ENCODE measurements at regions not wholly inside any gene's neighbourhood (a gene's known extent, or its start where the extent isn't known, plus 50 kb on each side); places are given as distances from the start of the nearest gene placed in this dataset.

DNA sequence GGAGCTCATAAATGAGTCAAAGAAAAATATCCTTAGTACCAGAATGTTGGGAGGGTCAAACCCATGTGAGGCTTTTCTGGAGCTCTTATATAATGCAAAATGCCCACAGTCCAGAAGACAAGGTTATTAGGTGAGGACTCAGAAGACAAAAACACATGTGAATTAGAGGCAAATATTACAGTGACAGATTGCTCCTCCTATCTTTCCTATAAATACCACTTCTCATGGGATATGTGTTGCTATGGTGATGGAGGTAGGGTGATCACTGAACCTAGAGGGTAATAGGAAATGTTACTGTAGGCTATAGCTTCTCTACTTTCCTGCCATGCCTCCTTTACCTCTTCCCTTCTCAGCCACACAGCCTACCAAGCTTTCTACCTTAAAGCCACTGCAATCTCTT lies 264.6 kb downstream of the SEC61B start:
- Histone ChIP-seq H2BK5ac (ENCODE audit: low read length) (no peak overlapping the region), H2AFZ (ENCODE audit: low read length) (no peak overlapping the region), H3K18ac (ENCODE audit: low read length) (no peak overlapping the region), H3K14ac (ENCODE audit: low read length) (no peak overlapping the region), H3K36me3 (replicated peaks in 1 of 2; ENCODE audit: control insufficient read depth in 2 of 2, insufficient read depth in 2 of 2, low read length in 2 of 2) (no peaks in the 10 kb centered on the region), H3K27me3 (ENCODE audit: control insufficient read depth in 3 of 3, insufficient read depth in 3 of 3, low read depth in 1 of 3, low read length in 3 of 3) (no peaks in the 10 kb centered on the region), H2BK12ac (ENCODE audit: low read length) (no peak overlapping the region), H3K9me3 (replicated peaks in 1 of 2; ENCODE audit: control insufficient read depth in 2 of 2, insufficient read depth in 1 of 2, low read depth in 1 of 2, low read length in 2 of 2) (no peaks in the 10 kb centered on the region), H3K4ac (ENCODE audit: low read length) (no peak overlapping the region), H3K4me3 (ENCODE audit: low read length in 2 of 2) (no peak overlapping the region), H4K8ac (ENCODE audit: low read depth, low read length) (no peak overlapping the region), H3K4me1 (ENCODE audit: control insufficient read depth in 2 of 2, insufficient read depth in 1 of 2, low read depth in 1 of 2, low read length in 2 of 2) (peaks cover 0 to 8% of the 10 kb centered on the region in 2 donors), H2BK120ac (ENCODE audit: low read depth, low read length) (no peak overlapping the region), H2AK5ac (ENCODE audit: low read depth, low read length) (no peak overlapping the region), H4K91ac (ENCODE audit: low read depth, low read length, poor library complexity) (no peak overlapping the region), H3K27ac (replicated peaks; ENCODE audit: low read length) (no peak overlapping the region), H3K23ac (ENCODE audit: low read depth, low read length, poor library complexity) (no peak overlapping the region), H3K79me1 (ENCODE audit: low read depth, low read length) (no peaks in the 10 kb centered on the region), H2BK15ac (ENCODE audit: low read length) (no peak overlapping the region), H3K4me2 (ENCODE audit: insufficient read depth, low read length, poor library complexity, severe bottlenecking) (no peak overlapping the region), H3K9ac (ENCODE audit: low read depth, low read length, poor library complexity) (no peak overlapping the region)
- DNase-seq (ENCODE audit: low spot score): no peak

DNA sequence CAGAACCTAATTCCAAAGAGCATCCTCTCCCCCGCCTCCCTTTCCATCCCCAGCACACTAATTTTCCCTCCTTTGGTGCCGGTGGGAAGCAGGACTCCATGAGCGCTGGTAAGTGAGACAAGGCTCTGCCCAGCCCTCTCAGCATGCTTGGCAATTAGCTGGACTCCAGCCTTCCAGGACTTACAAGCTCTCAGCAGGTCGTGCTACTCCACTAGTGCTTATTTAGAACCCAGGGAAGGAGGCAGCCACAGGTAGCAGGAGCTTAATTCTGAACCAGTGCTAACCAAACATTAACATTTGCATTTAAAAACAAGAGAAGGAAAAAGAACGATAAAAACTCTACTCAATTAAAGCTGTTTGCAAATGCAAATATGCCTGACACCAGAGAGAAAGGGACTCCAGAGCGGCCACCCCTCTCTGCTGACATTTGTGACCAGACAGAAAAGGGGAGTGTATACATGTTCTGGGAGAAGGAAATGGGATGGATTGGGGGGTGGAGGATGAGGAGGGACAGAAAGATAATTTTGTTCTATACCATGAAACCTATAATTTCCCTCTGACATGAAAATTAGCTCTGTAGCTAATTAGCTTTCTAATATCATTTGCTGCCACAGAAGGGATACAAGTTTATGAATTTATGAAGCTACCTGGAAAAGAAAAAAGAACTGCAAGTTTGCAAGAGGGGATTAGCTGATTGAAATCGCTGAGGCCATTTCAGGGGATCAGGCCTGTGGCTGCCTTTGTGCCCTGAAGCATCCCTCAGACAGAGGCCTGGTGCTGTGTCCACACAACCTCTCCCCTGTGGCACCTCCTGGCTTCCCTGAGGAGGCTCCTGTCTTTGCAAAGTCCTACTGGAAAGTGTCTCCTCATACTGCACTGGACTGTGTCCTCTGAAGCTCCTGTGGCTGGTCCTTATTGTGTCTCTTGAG lies 266.3 kb downstream of the SEC61B start:
- no CpG with 5 or more reads among the region's 7 CpGs for WGBS, 2 donors (ENCODE audit: extremely low coverage in 2 of 2, insufficient read length in 2 of 2, insufficient replicate concordance in 1 of 2)
- no peak overlapping the region for H3K4me2 ChIP-seq (ENCODE audit: insufficient read depth, low read length, poor library complexity, severe bottlenecking)
- peaks cover 0 to 8% of the 10 kb centered on the region in 2 donors for H3K4me1 ChIP-seq (ENCODE audit: control insufficient read depth in 2 of 2, insufficient read depth in 1 of 2, low read depth in 1 of 2, low read length in 2 of 2)
- no peak overlapping the region for H3K4me3 ChIP-seq (ENCODE audit: low read length in 2 of 2)
- H2BK12ac ChIP-seq (ENCODE audit: low read length): no peak overlapping the region
- no peak overlapping the region for H2AFZ ChIP-seq (ENCODE audit: low read length)
- H3K18ac ChIP-seq (ENCODE audit: low read length): no peak overlapping the region
- no peak overlapping the region for H2BK5ac ChIP-seq (ENCODE audit: low read length)
- H3K27me3 ChIP-seq (ENCODE audit: control insufficient read depth in 3 of 3, insufficient read depth in 3 of 3, low read depth in 1 of 3, low read length in 3 of 3): no peaks in the 10 kb centered on the region
- no peak overlapping the region for H3K23ac ChIP-seq (ENCODE audit: low read depth, low read length, poor library complexity)
- H3K4ac ChIP-seq (ENCODE audit: low read length): no peak overlapping the region
- no peak overlapping the region for H2AK5ac ChIP-seq (ENCODE audit: low read depth, low read length)
- peak overlapping the region; percentile 2 for H3K27ac ChIP-seq (replicated peaks; ENCODE audit: low read length)
- H2BK120ac ChIP-seq (ENCODE audit: low read depth, low read length): no peak overlapping the region
- H3K9ac ChIP-seq (ENCODE audit: low read depth, low read length, poor library complexity): no peak overlapping the region
- H2BK15ac ChIP-seq (ENCODE audit: low read length): no peak overlapping the region
- H4K91ac ChIP-seq (ENCODE audit: low read depth, low read length, poor library complexity): no peak overlapping the region
- H3K36me3 ChIP-seq (replicated peaks in 1 of 2; ENCODE audit: control insufficient read depth in 2 of 2, insufficient read depth in 2 of 2, low read length in 2 of 2): no peaks in the 10 kb centered on the region
- no peak for DNase-seq (ENCODE audit: low spot score)
- no peak overlapping the region for H4K8ac ChIP-seq (ENCODE audit: low read depth, low read length)
- H3K9me3 ChIP-seq (replicated peaks in 1 of 2; ENCODE audit: control insufficient read depth in 2 of 2, insufficient read depth in 1 of 2, low read depth in 1 of 2, low read length in 2 of 2): no peaks in the 10 kb centered on the region
- H3K79me1 ChIP-seq (ENCODE audit: low read depth, low read length): no peaks in the 10 kb centered on the region
- H3K14ac ChIP-seq (ENCODE audit: low read length): no peak overlapping the region

DNA sequence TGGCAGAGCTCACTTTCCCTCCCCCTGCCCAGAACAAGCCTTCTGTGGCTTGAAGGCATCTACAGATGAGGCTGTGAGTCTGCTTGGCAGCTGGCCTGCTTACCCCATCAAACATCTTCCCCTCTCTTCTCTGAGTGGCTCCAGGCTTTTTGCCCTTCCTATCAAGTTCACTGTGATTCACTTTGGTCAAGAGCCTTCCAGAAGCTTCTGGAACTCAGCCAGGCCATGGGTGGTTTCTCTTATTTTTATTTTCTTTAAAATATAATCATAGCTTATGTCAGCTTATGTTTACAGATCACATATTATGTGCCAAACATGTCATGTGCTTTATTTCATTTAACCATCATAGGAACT lies 267.0 kb downstream of the SEC61B start:
- no peak overlapping the region for H2BK12ac ChIP-seq (ENCODE audit: low read length)
- no peak overlapping the region for H3K9ac ChIP-seq (ENCODE audit: low read depth, low read length, poor library complexity)
- H2AK5ac ChIP-seq (ENCODE audit: low read depth, low read length): no peak overlapping the region
- no peak overlapping the region for H2AFZ ChIP-seq (ENCODE audit: low read length)
- no peak overlapping the region for H2BK15ac ChIP-seq (ENCODE audit: low read length)
- H3K27ac ChIP-seq (replicated peaks; ENCODE audit: low read length): peak overlapping the region; percentile 2
- no peaks in the 10 kb centered on the region for H3K79me1 ChIP-seq (ENCODE audit: low read depth, low read length)
- no peaks in the 10 kb centered on the region for H3K36me3 ChIP-seq (replicated peaks in 1 of 2; ENCODE audit: control insufficient read depth in 2 of 2, insufficient read depth in 2 of 2, low read length in 2 of 2)
- peaks cover 0 to 8% of the 10 kb centered on the region in 2 donors for H3K4me1 ChIP-seq (ENCODE audit: control insufficient read depth in 2 of 2, insufficient read depth in 1 of 2, low read depth in 1 of 2, low read length in 2 of 2)
- no peak overlapping the region for H3K14ac ChIP-seq (ENCODE audit: low read length)
- H4K8ac ChIP-seq (ENCODE audit: low read depth, low read length): no peak overlapping the region
- no peak overlapping the region for H3K23ac ChIP-seq (ENCODE audit: low read depth, low read length, poor library complexity)
- H3K4me3 ChIP-seq (ENCODE audit: low read length in 2 of 2): no peak overlapping the region
- no peak overlapping the region for H2BK120ac ChIP-seq (ENCODE audit: low read depth, low read length)
- H3K4ac ChIP-seq (ENCODE audit: low read length): no peak overlapping the region
- H3K27me3 ChIP-seq (ENCODE audit: control insufficient read depth in 3 of 3, insufficient read depth in 3 of 3, low read depth in 1 of 3, low read length in 3 of 3): no peaks in the 10 kb centered on the region
- no peak overlapping the region for H2BK5ac ChIP-seq (ENCODE audit: low read length)
- DNase-seq (ENCODE audit: low spot score): no peak
- H3K9me3 ChIP-seq (replicated peaks in 1 of 2; ENCODE audit: control insufficient read depth in 2 of 2, insufficient read depth in 1 of 2, low read depth in 1 of 2, low read length in 2 of 2): no peaks in the 10 kb centered on the region
- H3K4me2 ChIP-seq (ENCODE audit: insufficient read depth, low read length, poor library complexity, severe bottlenecking): no peak overlapping the region
- no peak overlapping the region for H3K18ac ChIP-seq (ENCODE audit: low read length)
- H4K91ac ChIP-seq (ENCODE audit: low read depth, low read length, poor library complexity): no peak overlapping the region

DNA sequence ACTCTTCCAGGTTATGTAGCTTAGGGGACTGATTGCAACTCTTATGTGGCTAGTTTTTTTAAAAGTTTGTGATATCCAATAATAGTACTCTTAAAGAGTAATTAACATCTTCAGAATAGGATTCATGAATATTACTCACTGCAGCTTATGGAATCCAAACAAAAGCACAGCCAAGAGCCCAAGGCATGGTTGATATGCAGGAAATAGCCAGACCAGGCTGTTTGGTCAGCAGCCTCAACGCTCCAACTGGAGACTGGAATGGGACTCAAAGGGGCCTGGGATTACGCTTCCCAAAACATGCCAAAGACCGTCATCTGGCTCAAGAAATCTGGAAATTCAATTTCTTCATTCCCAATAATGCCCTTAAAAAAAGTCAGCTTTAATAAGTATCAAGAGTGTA lies 268.6 kb downstream of the SEC61B start:
- no peak overlapping the region for H3K9ac ChIP-seq (ENCODE audit: low read depth, low read length, poor library complexity)
- no peaks in the 10 kb centered on the region for H3K36me3 ChIP-seq (replicated peaks in 1 of 2; ENCODE audit: control insufficient read depth in 2 of 2, insufficient read depth in 2 of 2, low read length in 2 of 2)
- no peaks in the 10 kb centered on the region for H3K27me3 ChIP-seq (ENCODE audit: control insufficient read depth in 3 of 3, insufficient read depth in 3 of 3, low read depth in 1 of 3, low read length in 3 of 3)
- H4K91ac ChIP-seq (ENCODE audit: low read depth, low read length, poor library complexity): no peak overlapping the region
- H3K4me3 ChIP-seq (ENCODE audit: low read length in 2 of 2): no peak overlapping the region
- no peak overlapping the region for H3K23ac ChIP-seq (ENCODE audit: low read depth, low read length, poor library complexity)
- H3K27ac ChIP-seq (replicated peaks; ENCODE audit: low read length): no peak overlapping the region
- H2BK5ac ChIP-seq (ENCODE audit: low read length): no peak overlapping the region
- H3K18ac ChIP-seq (ENCODE audit: low read length): no peak overlapping the region
- H3K79me1 ChIP-seq (ENCODE audit: low read depth, low read length): no peaks in the 10 kb centered on the region
- no peaks in the 10 kb centered on the region for H3K9me3 ChIP-seq (replicated peaks in 1 of 2; ENCODE audit: control insufficient read depth in 2 of 2, insufficient read depth in 1 of 2, low read depth in 1 of 2, low read length in 2 of 2)
- H2AFZ ChIP-seq (ENCODE audit: low read length): no peak overlapping the region
- H2BK120ac ChIP-seq (ENCODE audit: low read depth, low read length): no peak overlapping the region
- no peak for DNase-seq (ENCODE audit: low spot score)
- no peak overlapping the region for H3K14ac ChIP-seq (ENCODE audit: low read length)
- H2AK5ac ChIP-seq (ENCODE audit: low read depth, low read length): no peak overlapping the region
- peaks cover 0 to 8% of the 10 kb centered on the region in 2 donors for H3K4me1 ChIP-seq (ENCODE audit: control insufficient read depth in 2 of 2, insufficient read depth in 1 of 2, low read depth in 1 of 2, low read length in 2 of 2)
- no peak overlapping the region for H2BK12ac ChIP-seq (ENCODE audit: low read length)
- no peak overlapping the region for H2BK15ac ChIP-seq (ENCODE audit: low read length)
- H3K4me2 ChIP-seq (ENCODE audit: insufficient read depth, low read length, poor library complexity, severe bottlenecking): no peak overlapping the region
- H3K4ac ChIP-seq (ENCODE audit: low read length): no peak overlapping the region
- no CpG with 5 or more reads among the region's 3 CpGs for WGBS, 2 donors (ENCODE audit: extremely low coverage in 2 of 2, insufficient read length in 2 of 2, insufficient replicate concordance in 1 of 2)
- no peak overlapping the region for H4K8ac ChIP-seq (ENCODE audit: low read depth, low read length)

Measured in neuronal stem cell (in vitro differentiated cells).